Right lobe of liver (tissue), 4 donors: ENCODE measurements at regions not wholly inside any gene's neighbourhood (a gene's known extent, or its start where the extent isn't known, plus 50 kb on each side); places are given as distances from the start of the nearest gene placed in this dataset.

Experiments used
- CTCF ChIP-seq, 4 donors: fragments of 200-600 bp in 3 of 4; fragments of 450-650 bp in 1 of 4; IDR thresholded peaks; one replicate each; pipeline versions ENCODE4 v1.5.1 to v1.8.0; 2016 to 2022; ENCODE audit warnings: antibody characterized with exemption in 4 of 4, mild to moderate bottlenecking in 2 of 4
- POLR2A ChIP-seq: fragments of 450-650 bp; IDR thresholded peaks from one replicate; pipeline ENCODE4 v1.6.1; 2017; ENCODE audit warnings: antibody characterized with exemption, mild to moderate bottlenecking
- donor health status: DM: no; HTN: no; CAD: no.
- donor health status: DM: no; HTN: no; CAD: no.
- donor health status: DM: no; HTN: yes; CAD: no.

GRCh38 chr7:10838228-10838627 is 135.4 kb upstream of the PHF14 start:
- no peak for TF ChIP-seq POLR2A
- no peak for TF ChIP-seq CTCF (IDR thresholded peaks at IDR 0.05)
